GM18519 (cell line): ENCODE measurements at regions not wholly inside any gene's neighbourhood (a gene's known extent, or its start where the extent isn't known, plus 50 kb on each side); places are given as distances from the start of the nearest gene placed in this dataset.

ENCODE experiments used
- ATAC-seq: cut with Tn5 transposase; IDR thresholded peaks from one replicate; pipeline ENCODE4 v1.9.1; 2021; ENCODE audit warnings: mild to moderate bottlenecking, moderate library complexity; ENCODE audit not compliant: unreplicated experiment, low FRiP score

DNA sequence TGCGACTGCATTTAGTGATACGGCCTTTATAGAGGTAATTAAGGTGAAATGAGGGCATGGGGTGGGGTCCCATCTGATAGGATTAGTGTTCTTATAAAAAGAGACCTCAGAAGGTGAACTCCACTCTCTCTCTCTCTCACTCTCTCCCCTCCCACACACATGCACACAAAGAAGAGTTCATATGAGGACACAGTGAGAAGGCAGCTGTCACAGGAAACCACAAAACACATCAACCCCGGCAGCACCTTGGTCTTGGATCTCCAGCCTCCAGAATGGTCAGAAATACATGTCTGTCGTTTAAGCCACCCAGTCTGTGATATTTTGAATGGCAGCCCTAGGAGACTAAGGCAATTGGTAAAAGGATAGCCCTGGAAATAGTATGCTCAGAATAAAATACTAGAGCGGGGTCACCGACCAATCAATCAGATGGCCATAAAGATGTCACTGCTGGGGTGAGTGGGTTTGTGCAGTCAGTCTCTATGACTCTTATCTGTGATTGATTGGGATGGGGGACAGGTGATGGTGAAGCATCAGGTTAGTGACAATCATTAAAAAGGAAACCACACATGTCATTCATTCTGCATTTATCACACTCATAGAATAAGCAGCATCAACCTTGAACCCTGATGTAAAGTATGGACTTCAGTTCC is 118.9 kb upstream of the POU3F3 start:
- peak; percentile 61 for ATAC-seq

DNA sequence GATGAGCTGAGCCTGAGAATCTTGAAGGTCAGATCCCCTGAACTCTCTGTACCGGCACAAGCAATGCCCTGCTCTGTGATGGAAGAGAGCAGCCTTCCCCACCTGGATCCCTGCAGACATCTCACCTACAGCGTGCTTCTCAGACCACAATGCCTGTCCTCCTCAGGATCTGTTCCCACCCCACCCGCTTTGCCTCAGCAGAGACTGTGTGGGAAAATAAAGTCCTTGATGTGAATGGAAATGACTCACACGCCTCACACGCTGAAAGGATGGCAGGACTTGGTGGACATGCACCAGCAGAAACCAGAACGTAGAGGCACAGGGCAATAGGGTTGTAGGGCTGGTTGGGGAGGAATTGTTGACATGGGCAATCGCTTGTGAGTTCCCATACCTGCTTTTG is 117.9 kb upstream of the POU3F3 start:
- ATAC-seq, result no peak

DNA sequence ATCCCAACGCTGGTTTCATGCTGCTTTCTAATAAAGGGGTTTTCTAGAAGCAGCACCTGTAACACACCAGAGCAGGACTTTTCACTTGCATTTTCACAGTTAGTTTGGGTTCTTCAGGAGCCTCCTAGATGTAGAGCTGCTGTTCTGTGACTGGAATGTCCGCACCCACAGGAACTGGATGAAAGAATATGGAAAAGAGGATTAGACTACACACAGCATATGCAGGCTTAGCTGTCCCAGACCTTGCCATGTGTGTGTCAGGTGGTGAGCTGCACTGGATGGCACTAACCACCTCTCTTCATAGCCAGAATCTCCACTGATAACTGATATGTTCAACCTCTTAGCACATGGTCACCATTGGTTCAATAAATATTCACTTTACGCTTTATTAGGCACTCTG is 112.1 kb upstream of the POU3F3 start:
- ATAC-seq, result no peak

DNA sequence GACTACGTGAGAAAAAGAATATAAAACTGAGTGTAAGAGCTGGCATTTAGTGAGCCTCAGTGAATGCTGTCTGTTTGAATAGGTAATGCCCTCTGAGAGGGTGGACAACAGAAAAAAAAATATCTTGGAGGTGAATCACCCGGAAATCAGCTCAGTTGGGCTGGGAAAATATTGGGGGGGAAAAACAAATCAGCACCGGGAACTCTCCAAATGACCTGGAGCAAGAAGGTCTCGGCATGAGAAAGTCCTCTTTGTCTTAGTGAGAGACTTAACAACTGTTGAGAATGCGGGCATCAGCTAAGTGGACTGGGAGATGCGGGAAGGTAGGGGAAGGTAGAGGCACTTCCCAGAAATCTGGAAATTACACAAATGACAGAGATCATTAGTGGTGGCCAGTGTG is 109.4 kb upstream of the POU3F3 start:
- no peak for ATAC-seq

DNA sequence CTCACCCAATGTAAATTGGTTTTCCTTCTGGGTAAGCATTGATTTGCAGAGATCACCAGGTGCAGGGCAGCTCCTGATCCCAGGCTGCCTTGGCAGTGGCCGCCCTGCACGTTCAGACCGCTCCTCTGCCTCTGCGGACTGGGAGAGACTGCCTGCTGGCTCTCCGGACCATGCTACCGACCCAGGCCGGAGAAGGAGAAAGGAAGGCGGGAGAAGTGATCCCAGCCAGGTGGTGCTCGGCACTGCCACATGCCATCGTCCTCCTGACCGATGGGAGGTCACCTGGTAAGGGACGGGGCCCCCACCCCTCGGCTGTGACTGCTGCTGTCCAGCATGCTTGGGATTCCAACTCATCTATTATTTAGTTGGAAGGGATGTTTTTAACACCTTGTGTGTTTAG is 108.1 kb upstream of the POU3F3 start:
- ATAC-seq, result no peak

DNA sequence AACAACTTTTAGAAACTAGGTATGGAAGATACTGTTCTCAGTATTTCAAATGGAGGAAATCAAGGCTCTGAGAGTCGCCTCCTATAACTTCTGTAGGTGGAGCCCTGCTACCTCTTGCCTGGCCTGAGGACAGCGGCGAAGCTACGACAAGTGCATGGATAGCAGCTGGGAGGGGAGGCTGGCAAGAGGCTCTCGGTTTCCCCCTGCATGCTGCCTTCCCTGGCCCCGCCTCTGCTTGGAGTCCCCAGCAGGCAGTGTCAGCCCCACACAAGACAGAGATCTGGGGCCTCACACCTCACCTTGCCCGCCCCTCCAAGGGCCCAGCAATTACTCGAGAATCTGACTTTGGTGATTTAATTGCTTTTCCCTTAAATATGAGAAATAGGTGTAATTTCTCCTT is 107.6 kb upstream of the POU3F3 start:
- no peak for ATAC-seq

DNA sequence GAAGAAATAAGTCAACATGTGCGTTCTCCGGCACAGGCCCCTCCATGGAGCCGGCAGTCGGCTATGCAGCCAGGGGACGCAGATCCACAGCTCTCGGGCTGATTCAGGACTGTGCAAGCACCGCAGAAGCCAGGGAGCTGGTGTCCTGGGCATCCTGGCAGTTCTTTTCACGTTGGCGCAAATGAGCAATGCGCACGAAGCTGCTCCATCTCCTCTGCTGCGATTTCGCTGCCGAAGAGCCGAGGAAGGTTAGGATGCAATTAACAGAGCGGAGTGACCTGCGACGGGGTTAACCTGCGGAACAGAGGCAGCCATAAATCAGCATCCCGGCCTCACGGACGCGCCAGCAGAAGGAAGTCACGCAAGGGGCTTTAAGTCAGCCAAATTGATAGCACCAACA is 107.1 kb upstream of the POU3F3 start:
- ATAC-seq, result no peak

DNA sequence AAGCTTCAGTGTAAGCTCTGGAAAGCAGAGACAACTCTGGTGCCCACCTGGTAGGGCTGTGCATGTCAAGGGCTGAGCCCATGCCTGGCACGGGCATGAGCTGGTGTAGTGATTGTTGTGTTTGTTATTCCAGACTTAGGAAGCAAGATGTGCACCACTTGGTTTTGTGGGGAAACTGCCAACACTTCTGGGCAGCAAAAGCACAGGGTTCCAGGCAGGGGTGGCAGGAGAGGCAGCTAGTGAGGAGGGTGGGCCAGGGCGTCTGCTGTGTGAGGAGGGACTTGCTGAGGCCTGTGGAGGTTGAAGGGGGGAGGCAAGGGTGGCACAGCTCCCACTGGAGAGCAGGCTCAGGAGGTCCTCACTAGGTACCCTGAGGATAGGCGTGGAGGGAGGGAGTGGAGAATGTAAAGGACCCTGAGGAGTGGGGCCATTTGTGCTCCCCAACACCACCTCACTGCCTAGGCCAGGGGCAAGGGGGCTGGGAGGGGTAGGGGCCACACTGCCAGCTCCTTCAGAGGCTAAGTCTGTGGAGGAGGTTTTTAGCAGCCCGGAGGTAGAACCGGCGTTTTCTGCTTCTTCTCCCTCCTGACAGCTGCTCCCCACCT is 104.0 kb upstream of the POU3F3 start:
- ATAC-seq, result no peak

DNA sequence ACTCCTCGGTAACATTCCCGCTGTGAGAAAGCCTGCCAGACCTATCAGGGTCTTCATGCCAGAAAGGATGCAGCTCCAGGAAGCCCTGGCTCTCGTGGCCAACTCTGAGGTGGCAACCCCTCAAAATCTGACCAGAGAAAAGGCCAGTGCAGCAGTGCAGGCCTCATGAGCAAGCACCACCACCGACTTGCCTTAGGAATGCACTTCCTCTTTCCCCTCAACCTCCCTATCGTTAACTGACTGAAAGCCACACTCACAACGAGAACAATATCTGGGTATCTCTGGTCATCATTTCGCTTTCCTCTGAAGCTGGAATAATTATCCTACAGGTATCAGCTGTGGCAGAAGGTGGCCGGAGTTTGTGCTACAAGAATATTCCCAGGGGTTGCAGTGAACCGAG is 101.4 kb upstream of the POU3F3 start:
- ATAC-seq, result no peak

DNA sequence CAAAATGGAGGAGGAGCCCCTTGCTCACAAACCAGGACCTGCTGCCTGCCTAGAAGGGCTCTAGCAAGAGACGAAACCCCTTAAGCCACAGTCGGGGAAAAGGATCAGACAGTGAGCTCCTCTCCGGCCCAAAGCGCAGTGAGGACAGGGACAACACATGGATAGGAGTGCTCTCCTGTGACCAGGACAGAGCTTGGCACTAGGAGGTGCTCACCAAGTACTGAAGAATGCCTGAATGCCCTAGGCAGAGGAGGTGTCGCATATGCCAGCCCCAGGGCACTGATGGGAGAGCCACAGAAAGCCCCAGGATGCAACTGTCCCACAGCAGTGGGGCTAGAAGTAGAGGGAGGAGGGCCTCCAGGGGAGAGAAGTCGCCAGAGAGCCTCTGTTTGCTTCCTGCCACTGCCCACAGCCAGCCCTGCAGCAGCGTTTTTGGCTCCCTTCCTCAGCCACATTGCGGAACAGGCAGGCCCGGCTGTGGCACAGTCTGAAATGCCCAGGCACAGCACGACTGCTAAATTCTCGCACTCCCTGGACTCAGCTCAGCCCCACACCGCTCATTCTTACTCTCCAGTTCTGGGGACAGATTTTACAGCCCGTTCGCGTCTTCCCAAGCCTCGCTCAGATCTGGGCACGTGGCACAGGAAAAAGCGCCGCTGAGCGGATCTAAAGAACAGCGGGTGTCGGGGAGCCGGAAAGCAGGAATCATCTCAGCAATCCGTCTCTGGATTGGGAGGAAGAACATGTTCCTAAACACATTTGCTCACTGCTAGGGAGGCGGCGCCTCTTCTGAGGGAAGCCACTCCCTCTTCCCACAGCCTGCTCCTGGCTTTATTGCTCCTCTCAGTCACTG is 98.7 kb upstream of the POU3F3 start:
- ATAC-seq, result no peak

DNA sequence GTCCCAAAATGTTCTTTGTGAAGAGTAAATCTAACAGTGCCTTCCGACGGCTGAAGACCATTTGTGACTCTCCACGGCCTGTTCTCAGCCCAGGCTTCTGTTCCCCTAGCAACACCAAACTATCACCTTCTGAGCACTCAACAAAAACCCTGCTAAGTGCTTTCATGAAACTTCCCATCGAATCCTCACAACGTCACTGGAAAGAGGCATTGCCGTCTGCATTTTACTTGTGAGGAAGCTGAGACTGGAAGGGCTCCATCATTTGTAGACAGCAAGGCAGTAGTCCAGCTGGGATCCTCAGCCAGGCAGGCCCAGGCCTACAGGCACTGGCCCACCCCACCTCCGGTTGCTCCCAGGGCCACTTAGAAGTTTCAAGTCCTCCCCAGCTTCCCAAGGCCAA is 97.8 kb upstream of the POU3F3 start:
- no peak for ATAC-seq

DNA sequence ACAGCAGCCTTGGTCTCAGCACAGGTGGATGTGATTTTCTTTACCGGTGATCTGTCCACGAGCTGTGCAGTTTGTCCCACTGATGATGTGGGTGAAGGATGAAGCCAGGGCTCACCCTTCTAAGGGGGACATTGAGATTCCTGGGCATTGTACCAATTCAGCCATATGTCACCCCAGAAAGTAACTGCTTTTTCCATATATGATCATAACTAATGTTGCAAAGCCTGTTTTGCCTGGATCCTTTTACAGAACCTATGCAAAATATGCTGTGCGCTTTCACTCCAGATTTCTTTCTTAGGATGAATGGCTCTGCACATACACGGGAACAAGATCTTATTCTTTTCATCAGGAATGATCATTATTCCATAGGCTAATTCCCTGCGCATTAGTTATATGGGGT is 96.9 kb upstream of the POU3F3 start:
- ATAC-seq, result no peak

DNA sequence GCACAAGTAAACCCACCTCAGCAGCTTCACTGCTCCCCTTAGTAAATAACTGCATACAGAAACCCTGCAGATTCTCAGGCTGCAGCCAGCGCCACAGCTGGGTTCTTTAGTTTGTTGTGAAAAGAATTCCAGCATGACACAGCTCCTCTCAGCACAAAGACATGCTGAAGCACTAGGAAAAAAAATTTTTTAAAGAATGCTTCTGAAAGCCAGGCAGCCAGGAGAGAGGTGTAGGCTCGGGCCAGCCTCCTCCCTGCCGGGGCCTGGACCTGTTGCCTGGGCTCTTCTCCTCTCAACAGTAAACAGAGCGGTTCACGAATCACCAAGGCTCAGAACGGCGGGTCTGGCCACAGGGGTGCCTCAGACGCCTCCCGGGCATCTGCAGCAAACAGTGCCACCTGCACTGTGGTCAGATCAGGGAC is 95.7 kb upstream of the POU3F3 start:
- ATAC-seq, result no peak

DNA sequence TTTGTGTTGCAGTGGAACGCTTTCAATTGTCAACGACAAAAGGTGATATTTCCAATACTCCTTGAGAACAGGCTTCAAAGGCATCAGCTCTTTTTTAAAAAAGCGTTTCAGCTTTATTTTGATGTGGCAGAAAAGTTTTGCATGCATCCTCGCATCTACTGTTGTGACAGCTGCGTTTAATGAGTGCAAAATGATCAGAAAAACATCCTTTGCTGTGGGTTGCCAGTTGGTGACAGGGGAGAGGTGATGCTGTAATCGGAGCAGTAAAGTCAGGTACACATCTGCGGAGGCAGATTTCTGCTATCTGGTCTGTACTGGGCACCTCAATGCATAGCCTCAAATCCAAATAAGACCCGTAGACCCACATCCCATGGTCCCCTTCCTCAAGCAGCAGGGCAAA is 91.9 kb upstream of the POU3F3 start:
- ATAC-seq, result no peak

DNA sequence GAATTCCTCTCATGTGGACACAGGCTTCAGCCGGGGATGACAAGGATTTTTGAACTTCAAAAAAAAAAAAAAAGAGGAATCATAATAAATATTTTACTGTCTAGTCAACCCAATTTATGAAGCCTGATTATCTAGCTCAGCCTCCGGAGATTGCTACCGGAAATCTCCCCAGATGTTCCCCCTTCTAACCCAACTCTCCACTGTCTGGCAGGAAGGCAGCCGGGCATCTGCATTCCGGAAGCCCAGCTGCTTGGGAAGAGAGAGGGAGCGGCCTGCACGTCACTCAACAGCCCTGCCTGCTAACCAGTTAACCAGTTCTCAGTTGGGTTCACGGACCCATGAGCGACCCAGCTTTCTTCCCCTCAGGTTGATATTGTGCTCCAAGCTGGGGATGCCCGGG is 87.2 kb upstream of the POU3F3 start:
- no peak for ATAC-seq

DNA sequence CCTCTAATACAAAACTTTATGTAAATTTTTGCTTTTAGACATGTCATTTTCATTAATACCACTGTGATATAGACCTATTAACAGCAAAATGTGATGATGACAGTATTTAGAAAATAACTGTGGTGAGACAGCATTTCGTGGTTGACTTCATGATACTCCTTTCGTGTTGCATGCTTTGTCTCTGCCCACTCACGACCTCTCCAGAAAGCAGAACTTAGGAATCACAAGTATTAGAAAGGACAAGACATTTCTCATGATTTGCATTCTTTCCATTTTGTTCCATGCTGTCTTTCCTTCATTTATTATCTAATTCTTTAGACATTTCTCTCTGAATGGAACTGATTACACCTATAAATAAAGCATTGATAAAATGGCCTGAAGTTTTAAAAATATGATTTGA is 85.2 kb upstream of the POU3F3 start:
- no peak for ATAC-seq

DNA sequence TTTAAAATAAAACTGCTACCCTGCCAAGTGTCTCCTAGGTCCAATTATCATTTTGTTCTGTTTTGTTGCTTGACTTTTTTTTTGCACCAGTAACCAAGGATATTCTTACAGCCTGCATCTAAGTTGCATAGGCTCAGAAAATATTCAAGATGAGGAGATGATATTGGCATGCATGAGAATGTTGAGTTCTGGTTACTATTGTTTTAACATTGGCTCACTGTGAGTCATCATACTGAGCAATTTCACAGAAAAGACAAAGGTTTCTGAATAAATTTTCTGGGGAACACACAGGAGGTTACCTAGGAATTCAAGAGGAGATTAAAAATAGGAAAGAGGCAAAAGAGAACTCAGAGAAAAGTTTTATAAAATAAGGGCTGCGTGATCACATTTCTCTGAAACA is 84.8 kb upstream of the POU3F3 start:
- no peak for ATAC-seq

DNA sequence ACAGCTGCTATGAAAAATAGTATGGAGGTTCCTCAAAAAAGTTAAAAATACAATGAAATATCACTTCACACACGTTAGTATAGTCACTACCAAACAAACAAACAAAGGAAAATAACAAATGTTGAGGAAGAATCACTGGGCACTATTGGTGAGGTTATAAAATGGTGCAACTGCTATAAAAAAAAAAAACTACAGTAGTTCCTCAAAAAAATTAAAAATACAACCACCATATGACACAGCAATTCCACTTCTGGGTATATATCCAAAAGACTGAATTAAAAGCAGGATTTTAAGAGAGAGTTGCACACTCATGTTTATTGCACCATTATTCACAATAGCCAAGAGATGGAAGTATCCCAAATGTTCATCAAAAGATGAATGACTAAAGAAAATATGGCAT is 80.9 kb upstream of the POU3F3 start:
- ATAC-seq, result no peak

DNA sequence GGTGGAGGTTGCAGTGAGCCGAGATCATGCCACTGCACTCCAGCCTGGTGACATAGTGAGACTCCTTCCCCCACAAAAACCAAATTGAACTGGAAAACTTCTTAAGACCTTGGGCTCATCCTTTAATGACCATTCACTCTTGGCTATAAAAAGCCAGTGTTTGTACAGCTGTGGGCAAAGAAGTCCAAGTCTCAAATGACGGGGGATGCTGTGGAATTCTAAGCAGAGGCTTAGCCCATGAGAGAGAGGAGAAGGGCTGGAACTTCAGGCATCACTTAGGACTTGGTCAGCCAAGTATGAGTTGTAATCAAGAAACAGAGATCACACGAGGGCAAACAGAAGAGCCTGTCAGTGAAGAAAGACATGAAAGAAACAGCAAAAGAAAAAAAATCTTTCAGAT is 79.3 kb upstream of the POU3F3 start:
- no peak for ATAC-seq

DNA sequence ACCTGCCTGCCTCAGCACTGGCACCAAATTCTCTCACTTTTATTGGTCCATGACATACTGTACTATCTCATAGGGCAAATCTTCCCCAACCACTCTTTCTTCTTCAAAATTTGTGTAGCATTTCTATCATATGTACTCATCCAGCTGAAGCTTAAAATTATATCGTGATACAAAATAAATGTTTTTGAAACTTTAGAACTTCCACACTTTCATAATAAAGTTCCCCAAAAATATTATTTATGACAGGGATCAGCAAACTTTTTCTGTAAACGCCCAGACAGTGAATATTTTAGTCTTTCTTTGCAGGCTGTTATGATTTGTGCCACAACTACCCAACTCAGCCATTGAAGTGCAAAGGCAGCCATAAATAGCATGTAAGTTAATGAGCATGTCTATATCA is 76.2 kb upstream of the POU3F3 start:
- no peak for ATAC-seq

DNA sequence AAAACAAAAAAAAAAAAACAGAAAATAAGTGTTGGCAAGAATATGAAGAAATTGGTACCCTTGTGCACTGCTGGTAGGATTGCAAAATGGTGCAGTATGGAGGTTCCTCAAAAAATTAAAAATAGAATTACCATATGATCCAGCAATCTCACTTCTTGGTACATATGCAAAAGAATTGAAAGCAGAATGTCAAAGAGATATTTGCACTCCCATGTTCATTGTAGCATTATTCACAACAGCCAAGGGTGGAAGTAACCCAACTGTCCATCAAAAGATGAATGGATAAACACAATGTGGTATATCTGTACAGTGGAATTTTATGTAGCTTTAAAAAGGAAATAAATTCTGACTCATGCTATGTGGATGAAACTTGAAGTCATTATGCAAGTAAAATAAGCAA is 72.8 kb upstream of the POU3F3 start:
- no peak for ATAC-seq

DNA sequence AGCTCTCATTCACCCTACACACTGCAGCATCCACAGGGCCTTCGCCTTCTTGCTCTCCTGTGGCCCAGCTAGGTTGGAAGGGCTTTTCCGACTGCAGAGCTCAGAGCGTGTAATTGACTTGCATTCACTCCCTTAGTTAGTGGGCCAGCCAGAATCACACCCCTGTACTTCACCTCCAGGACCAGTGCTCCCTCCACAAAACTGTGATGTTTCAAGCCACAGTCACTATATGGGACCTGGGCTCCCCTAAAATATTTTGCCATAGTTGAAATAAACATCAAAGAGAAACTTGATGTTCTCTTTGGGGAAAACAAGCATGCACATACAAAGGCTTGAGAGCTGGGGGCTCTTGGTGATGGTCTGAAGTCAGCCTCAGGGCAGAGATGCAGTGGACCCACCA is 69.7 kb upstream of the POU3F3 start:
- no peak for ATAC-seq
